Neural cell (in vitro differentiated cells): ENCODE measurements at regions not wholly inside any gene's neighbourhood (a gene's known extent, or its start where the extent isn't known, plus 50 kb on each side); places are given as distances from the start of the nearest gene placed in this dataset.

ENCODE experiments used
- H2AFZ ChIP-seq: fragments of 200-600, 300-800 bp; sonication (generic), shearing (Covaris generic); 2 replicates; pipeline ENCODE4 v1.6.0; 2014; ENCODE audit warnings: low read depth, mild to moderate bottlenecking, antibody characterized with exemption, low read length, moderate library complexity
- H3F3A ChIP-seq: fragments of 200-600 bp; shearing (Covaris generic); 2 replicates; pipeline ENCODE4 v1.6.1; 2016; ENCODE audit warnings: mild to moderate bottlenecking, moderate library complexity, mixed read lengths, antibody characterized with exemption, low read length; ENCODE audit not compliant: insufficient read depth, poor library complexity, severe bottlenecking
- H3K27ac ChIP-seq: fragments of 200-600, 300-800 bp; sonication (generic), shearing (Covaris generic); 2 replicates; pipeline ENCODE4 v1.5.1; 2014; ENCODE audit warnings: mild to moderate bottlenecking, low read length, moderate library complexity
- H3K27me3 ChIP-seq: fragments of 300-800, 200-600 bp; sonication (generic), shearing (Covaris generic); 2 replicates; pipeline ENCODE4 v1.6.0; 2014; ENCODE audit warnings: mild to moderate bottlenecking, low read depth, low read length, moderate library complexity; ENCODE audit not compliant: insufficient read depth
- H3K36me3 ChIP-seq: fragments of 300-800, 200-600 bp; sonication (generic), shearing (Covaris generic); 2 replicates; pipeline ENCODE4 v1.5.1; 2014; ENCODE audit warnings: mild to moderate bottlenecking, antibody characterized with exemption, low read length, moderate library complexity; ENCODE audit not compliant: insufficient read depth
- H3K4me2 ChIP-seq: fragments of 300-800, 200-600 bp; sonication (generic), shearing (Covaris generic); 2 replicates; pipeline ENCODE4 v1.6.0; 2014; ENCODE audit warnings: mild to moderate bottlenecking, low read length
- H3K4me3 ChIP-seq: fragments of 300-800, 200-600 bp; sonication (generic), shearing (Covaris generic); 2 replicates; pipeline ENCODE4 v1.5.1; 2014; ENCODE audit warnings: mild to moderate bottlenecking, low read length, moderate library complexity
- H3K79me2 ChIP-seq: fragments of 200-600 bp; shearing (Covaris generic); replicated peaks from 2 replicates; pipeline ENCODE4 v1.6.0; 2014; ENCODE audit warnings: mild to moderate bottlenecking, low read length, moderate library complexity; ENCODE audit not compliant: insufficient read depth
- H3K9ac ChIP-seq: fragments of 300-800, 200-600 bp; sonication (generic), shearing (Covaris generic); 2 replicates; pipeline ENCODE4 v1.6.1; 2016; ENCODE audit warnings: mild to moderate bottlenecking, low read length, mixed read lengths
- H3K9me2 ChIP-seq: fragments of 200-600 bp; shearing (Covaris generic); 2 replicates; pipeline ENCODE4 v1.6.1; 2016; ENCODE audit warnings: mild to moderate bottlenecking, low read length, mixed read lengths; ENCODE audit not compliant: insufficient read depth
- H3K9me3 ChIP-seq: fragments of 200-600, 300-800 bp; sonication (generic), shearing (Covaris generic); 2 replicates; pipeline ENCODE4 v1.6.1; 2016; ENCODE audit warnings: mild to moderate bottlenecking, mixed run types, low read length, moderate library complexity, mixed read lengths
- H4K20me1 ChIP-seq: fragments of 200-600 bp; shearing (Covaris generic); 2 replicates; pipeline ENCODE4 v1.6.1; 2016; ENCODE audit warnings: mild to moderate bottlenecking, mixed run types; ENCODE audit not compliant: insufficient read depth
- CTCF ChIP-seq: fragments of 450-650 bp; IDR thresholded peaks from 2 replicates; pipeline ENCODE4 v1.5.1; 2014; ENCODE audit warnings: antibody characterized with exemption, mild to moderate bottlenecking, moderate library complexity; ENCODE audit not compliant: poor library complexity, severe bottlenecking
- EP300 ChIP-seq: fragments of 450-650 bp; conservative IDR thresholded peaks from 2 replicates; pipeline ENCODE4 v1.6.1; 2014; ENCODE audit warnings: antibody characterized with exemption, mild to moderate bottlenecking, moderate library complexity; ENCODE audit not compliant: poor library complexity, severe bottlenecking
- EZH2 ChIP-seq: fragments of 200-600, 300-800 bp; shearing (Covaris generic), sonication (generic); IDR thresholded peaks from 2 replicates; pipeline ENCODE4 v1.6.1; 2014; ENCODE audit warnings: antibody characterized with exemption, low read length, borderline replicate concordance, mild to moderate bottlenecking; ENCODE audit not compliant: insufficient read depth, poor library complexity, severe bottlenecking
- MXI1 ChIP-seq: fragments of 450-650 bp; conservative IDR thresholded peaks from 2 replicates; pipeline ENCODE4 v1.6.1; 2014; ENCODE audit warnings: antibody characterized with exemption, mild to moderate bottlenecking; ENCODE audit not compliant: poor library complexity, severe bottlenecking
- POLR2AphosphoS5 ChIP-seq: IDR thresholded peaks from 2 replicates; pipeline ENCODE4 v1.6.1; 2012
- RAD21 ChIP-seq: fragments of 450-650 bp; conservative IDR thresholded peaks from 2 replicates; pipeline ENCODE4 v1.6.1; 2014; ENCODE audit warnings: antibody characterized with exemption, mild to moderate bottlenecking, moderate library complexity
- SMC3 ChIP-seq: fragments of 450-650 bp; conservative IDR thresholded peaks from 2 replicates; pipeline ENCODE4 v1.6.1; 2014; ENCODE audit warnings: antibody characterized with exemption, mild to moderate bottlenecking, moderate library complexity; ENCODE audit not compliant: poor library complexity
- TAF1 ChIP-seq: IDR thresholded peaks from 2 replicates; pipeline ENCODE4 v1.6.1; 2012; ENCODE audit warnings: low read depth
- TF ChIP-seq, protein P1 (sequence below): IDR thresholded peaks from 2 replicates; pipeline ENCODE4 v1.6.1; 2012; ENCODE audit warnings: borderline replicate concordance

DNA sequence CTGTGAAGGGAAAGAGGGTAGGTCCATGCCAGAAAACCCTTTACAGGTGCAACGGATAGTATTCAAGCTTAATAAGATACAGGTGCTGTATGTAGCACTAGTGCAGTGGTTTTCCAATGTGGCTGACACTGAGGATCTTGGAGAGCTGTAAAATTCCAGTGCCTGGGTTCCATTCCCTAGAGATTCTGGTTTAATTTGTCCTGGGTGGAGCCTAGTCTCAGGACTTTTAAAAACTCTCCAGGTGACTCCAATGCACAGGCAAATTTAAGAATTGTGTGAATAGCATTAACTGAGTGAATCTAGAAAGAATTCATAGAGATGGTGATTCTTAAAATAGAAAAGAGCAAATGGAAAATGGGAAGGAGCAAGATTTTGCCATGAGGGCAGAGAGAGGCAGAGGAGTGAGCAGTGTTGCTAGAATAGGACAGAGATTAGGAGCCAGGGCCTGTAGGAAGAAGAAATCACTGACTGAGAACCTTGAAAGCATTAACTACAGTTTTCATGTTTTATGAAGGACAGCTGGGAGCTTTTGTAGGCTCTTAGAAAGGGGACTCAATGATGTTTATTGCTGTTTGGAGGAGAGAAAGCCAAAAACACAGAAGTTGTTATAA lies 261.8 kb downstream of the DLEU7 start:
- H3K36me3 ChIP-seq = no peaks in the 10 kb centered on the region
- H3K79me2 ChIP-seq = no peaks in the 10 kb centered on the region
- no peak overlapping the region for H3K27ac ChIP-seq
- no peaks in the 10 kb centered on the region for H3F3A ChIP-seq
- H3K4me3 ChIP-seq = no peak overlapping the region
- no peak overlapping the region for H2AFZ ChIP-seq
- H3K4me2 ChIP-seq = no peak overlapping the region
- no peak overlapping the region for H3K9ac ChIP-seq
- no peaks in the 10 kb centered on the region for H4K20me1 ChIP-seq
- no peaks in the 10 kb centered on the region for H3K27me3 ChIP-seq
- H3K9me2 ChIP-seq = no peaks in the 10 kb centered on the region
- no peak for TF ChIP-seq TAF1
- no peak for TF ChIP-seq RAD21
- TF ChIP-seq EZH2 = no peak
- no peak for TF ChIP-seq MXI1
- TF ChIP-seq POLR2AphosphoS5 = no peak
- no peak for TF ChIP-seq CTCF
- H3K9me3 ChIP-seq = no peaks in the 10 kb centered on the region

GRCh38 chr13:50584856-50585580 lies 258.5 kb downstream of the DLEU7 start:
- no peaks in the 10 kb centered on the region for H3K9me3 ChIP-seq
- H3K27me3 ChIP-seq = no peaks in the 10 kb centered on the region
- H3K4me2 ChIP-seq = no peak overlapping the region
- no peak overlapping the region for H3K9ac ChIP-seq
- no peaks in the 10 kb centered on the region for H3K9me2 ChIP-seq
- H3K79me2 ChIP-seq = no peaks in the 10 kb centered on the region
- no peaks in the 10 kb centered on the region for H3F3A ChIP-seq
- no peaks in the 10 kb centered on the region for H3K36me3 ChIP-seq
- H2AFZ ChIP-seq = no peak overlapping the region
- H3K4me3 ChIP-seq = no peak overlapping the region
- no peak overlapping the region for H3K27ac ChIP-seq
- no peak for TF ChIP-seq EP300
- no peaks in the 10 kb centered on the region for H4K20me1 ChIP-seq

DNA sequence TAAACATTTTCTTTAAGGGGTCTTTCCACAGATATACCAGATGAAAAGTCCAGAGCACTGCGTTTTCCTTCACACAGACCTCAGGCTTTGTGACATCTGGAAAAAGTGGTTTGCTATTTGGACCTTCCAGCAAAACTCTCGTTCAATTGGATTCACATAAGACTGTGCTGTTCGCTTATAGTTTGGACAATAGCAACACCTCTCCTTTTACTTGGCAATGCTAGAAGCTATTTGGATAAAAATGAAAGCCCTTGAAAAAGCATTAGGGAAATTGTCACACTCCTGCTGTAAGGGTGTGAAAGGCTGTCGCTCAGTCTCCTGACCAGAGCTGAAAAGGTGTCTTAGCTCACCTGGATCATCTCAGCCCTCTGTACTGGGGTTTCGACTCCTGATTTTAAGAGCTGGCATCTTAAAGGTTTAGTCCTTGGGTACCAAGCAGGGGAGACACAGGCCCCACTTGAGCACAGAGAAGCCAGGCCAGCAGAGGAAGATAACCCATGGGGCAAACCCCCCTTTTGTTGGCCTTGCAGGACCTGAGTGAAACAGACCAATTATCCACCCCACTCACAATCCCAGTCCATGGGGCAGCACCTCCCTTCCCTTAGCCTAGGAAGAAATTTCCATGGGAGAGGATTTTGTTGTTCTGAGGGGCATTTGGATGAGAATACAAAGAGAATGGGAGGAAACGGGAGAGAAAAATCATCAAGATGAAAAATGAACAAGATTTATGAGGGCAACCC lies 257.6 kb downstream of the DLEU7 start:
- Histone ChIP-seq H3K27me3 (no peaks in the 10 kb centered on the region), H3K9me3 (no peaks in the 10 kb centered on the region), H4K20me1 (no peaks in the 10 kb centered on the region), H3K4me3 (no peak overlapping the region), H2AFZ (no peak overlapping the region), H3K9ac (no peak overlapping the region), H3K36me3 (no peaks in the 10 kb centered on the region), H3K27ac (no peak overlapping the region), H3K9me2 (no peaks in the 10 kb centered on the region), H3K79me2 (no peaks in the 10 kb centered on the region), H3F3A (no peaks in the 10 kb centered on the region), H3K4me2 (no peak overlapping the region)
- no peak for TF ChIP-seq MXI1
- no peak for TF ChIP-seq RAD21
- TF ChIP-seq CTCF = no peak
- TF ChIP-seq SMC3 = no peak
- no peak for TF ChIP-seq EP300
- TF ChIP-seq, protein P1, sequence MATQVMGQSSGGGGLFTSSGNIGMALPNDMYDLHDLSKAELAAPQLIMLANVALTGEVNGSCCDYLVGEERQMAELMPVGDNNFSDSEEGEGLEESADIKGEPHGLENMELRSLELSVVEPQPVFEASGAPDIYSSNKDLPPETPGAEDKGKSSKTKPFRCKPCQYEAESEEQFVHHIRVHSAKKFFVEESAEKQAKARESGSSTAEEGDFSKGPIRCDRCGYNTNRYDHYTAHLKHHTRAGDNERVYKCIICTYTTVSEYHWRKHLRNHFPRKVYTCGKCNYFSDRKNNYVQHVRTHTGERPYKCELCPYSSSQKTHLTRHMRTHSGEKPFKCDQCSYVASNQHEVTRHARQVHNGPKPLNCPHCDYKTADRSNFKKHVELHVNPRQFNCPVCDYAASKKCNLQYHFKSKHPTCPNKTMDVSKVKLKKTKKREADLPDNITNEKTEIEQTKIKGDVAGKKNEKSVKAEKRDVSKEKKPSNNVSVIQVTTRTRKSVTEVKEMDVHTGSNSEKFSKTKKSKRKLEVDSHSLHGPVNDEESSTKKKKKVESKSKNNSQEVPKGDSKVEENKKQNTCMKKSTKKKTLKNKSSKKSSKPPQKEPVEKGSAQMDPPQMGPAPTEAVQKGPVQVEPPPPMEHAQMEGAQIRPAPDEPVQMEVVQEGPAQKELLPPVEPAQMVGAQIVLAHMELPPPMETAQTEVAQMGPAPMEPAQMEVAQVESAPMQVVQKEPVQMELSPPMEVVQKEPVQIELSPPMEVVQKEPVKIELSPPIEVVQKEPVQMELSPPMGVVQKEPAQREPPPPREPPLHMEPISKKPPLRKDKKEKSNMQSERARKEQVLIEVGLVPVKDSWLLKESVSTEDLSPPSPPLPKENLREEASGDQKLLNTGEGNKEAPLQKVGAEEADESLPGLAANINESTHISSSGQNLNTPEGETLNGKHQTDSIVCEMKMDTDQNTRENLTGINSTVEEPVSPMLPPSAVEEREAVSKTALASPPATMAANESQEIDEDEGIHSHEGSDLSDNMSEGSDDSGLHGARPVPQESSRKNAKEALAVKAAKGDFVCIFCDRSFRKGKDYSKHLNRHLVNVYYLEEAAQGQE = no peak
- no peak for TF ChIP-seq POLR2AphosphoS5
- no peak for TF ChIP-seq TAF1
- TF ChIP-seq EZH2 = no peak
